GM23248 (cell line): ENCODE measurements at regions not wholly inside any gene's neighbourhood (a gene's known extent, or its start where the extent isn't known, plus 50 kb on each side); places are given as distances from the start of the nearest gene placed in this dataset.
"Not testable (repeated sequence)": the region's sequence is repeated elsewhere in the genome, so short reads cannot be mapped to it uniquely, and the experiment has no call there.

ENCODE experiments used
- DNase-seq: peaks from one replicate; pipeline ENCODE4 v3.0.0-alpha.2; 2015
- H2AFZ ChIP-seq: fragments of 200-600 bp; sonication (generic); 2 replicates; pipeline ENCODE4 v1.6.1; 2016; ENCODE audit warnings: antibody characterized with exemption
- H3F3A ChIP-seq: fragments of 200-600 bp; sonication (generic); 2 replicates; pipeline ENCODE4 v1.6.1; 2016; ENCODE audit warnings: mild to moderate bottlenecking, antibody characterized with exemption, mixed run types; ENCODE audit not compliant: insufficient read depth
- H3K27ac ChIP-seq: fragments of 200-600 bp; sonication (generic); 2 replicates; pipeline ENCODE4 v1.5.1; 2016; ENCODE audit warnings: mild to moderate bottlenecking
- H3K27me3 ChIP-seq: fragments of 200-600 bp; sonication (generic); replicated peaks from 2 replicates; pipeline ENCODE4 v1.6.1; 2016; ENCODE audit warnings: mild to moderate bottlenecking; ENCODE audit not compliant: insufficient read depth
- H3K36me3 ChIP-seq: fragments of 200-600 bp; sonication (generic); 2 replicates; pipeline ENCODE4 v1.6.1; 2016; ENCODE audit warnings: low read depth, mild to moderate bottlenecking
- H3K4me1 ChIP-seq: fragments of 200-600 bp; sonication (generic); 2 replicates; pipeline ENCODE4 v1.6.1; 2016; ENCODE audit warnings: mild to moderate bottlenecking; ENCODE audit not compliant: insufficient read depth
- H3K4me2 ChIP-seq: fragments of 200-600 bp; sonication (generic); one replicate; pipeline ENCODE4 v1.6.1; 2016; ENCODE audit warnings: mild to moderate bottlenecking; ENCODE audit not compliant: unreplicated experiment
- H3K4me3 ChIP-seq: fragments of 200-600 bp; sonication (generic); 2 replicates; pipeline ENCODE4 v1.5.1; 2016; ENCODE audit warnings: mild to moderate bottlenecking
- H3K79me2 ChIP-seq: fragments of 200-600 bp; sonication (generic); 2 replicates; pipeline ENCODE4 v1.6.1; 2016; ENCODE audit warnings: mild to moderate bottlenecking; ENCODE audit not compliant: insufficient read depth
- H3K9ac ChIP-seq: fragments of 200-600 bp; sonication (generic); 2 replicates; pipeline ENCODE4 v1.6.1; 2016; ENCODE audit warnings: mild to moderate bottlenecking
- H3K9me2 ChIP-seq: fragments of 200-600 bp; sonication (generic); 2 replicates; pipeline ENCODE4 v1.6.1; 2016; ENCODE audit warnings: mixed run types, mild to moderate bottlenecking, moderate library complexity; ENCODE audit not compliant: insufficient read depth
- H3K9me3 ChIP-seq: fragments of 200-600 bp; sonication (generic); one replicate; pipeline ENCODE4 v1.6.1; 2017; ENCODE audit warnings: low read depth
- H4K20me1 ChIP-seq: fragments of 200-600 bp; sonication (generic); 2 replicates; pipeline ENCODE4 v1.6.0; 2016; ENCODE audit not compliant: insufficient read depth
- EZH2 ChIP-seq: fragments of 200-600 bp; sonication (generic); IDR thresholded peaks from 2 replicates; pipeline ENCODE4 v1.6.1; 2018; ENCODE audit warnings: antibody characterized with exemption, mild to moderate bottlenecking; ENCODE audit not compliant: insufficient read depth, poor library complexity, severe bottlenecking
- EZH2phosphoT487 ChIP-seq: fragments of 200-600 bp; sonication (generic); IDR thresholded peaks from 2 replicates; pipeline ENCODE4 v1.6.1; 2018; ENCODE audit warnings: antibody characterized with exemption, moderate library complexity, mild to moderate bottlenecking, low read depth; ENCODE audit not compliant: insufficient read depth
- WGBS, 2 experiments: methylation state at CpG; one replicate each; pipeline ENCODE4 v1.1.6; 2015 to 2017; ENCODE audit warnings: low lambda C conversion rate in 2 of 2, low coverage in 1 of 2; ENCODE audit errors: missing lambda C conversion rate in 2 of 2; 5-methylcytosine and 5-hydroxymethylcytosine counted together
- in situ Hi-C: fragments of 300-500 bp; cut with MboI; formaldehyde crosslinking; loops from 2 replicates; pipeline ENCODE4 v1.15.0; 2020

DNA sequence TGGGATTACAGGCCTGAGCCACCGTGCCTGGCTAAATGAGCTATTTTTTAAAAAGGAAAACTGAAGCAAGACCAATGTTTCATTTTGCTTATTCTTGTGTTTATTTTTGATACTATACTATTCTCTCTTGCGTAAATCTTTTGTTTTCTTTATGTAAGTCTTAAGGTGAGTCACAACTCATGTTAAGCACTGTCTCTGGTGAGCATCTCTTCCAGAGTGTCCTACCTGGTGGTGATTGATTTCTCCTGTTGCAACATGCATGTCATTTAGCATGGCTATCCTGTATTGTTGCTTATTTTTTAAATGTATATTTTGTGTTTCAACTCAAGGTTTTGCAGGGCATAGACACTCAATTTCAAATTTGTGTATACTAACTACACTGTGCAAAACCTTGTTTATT lies 336.0 kb downstream of the RFPL4B start:
- Histone ChIP-seq H3K36me3 (no peaks in the 10 kb centered on the region), H3K9me3 (no peaks in the 10 kb centered on the region), H4K20me1 (no peaks in the 10 kb centered on the region), H3K9me2 (no peaks in the 10 kb centered on the region), H3K9ac (no peak overlapping the region), H3F3A (no peaks in the 10 kb centered on the region), H3K4me2 (no peak overlapping the region), H3K79me2 (no peaks in the 10 kb centered on the region), H2AFZ (no peak overlapping the region), H3K4me3 (no peak overlapping the region), H3K4me1 (peaks cover 23% of the 10 kb centered on the region), H3K27ac (no peak overlapping the region), H3K27me3 (no peaks in the 10 kb centered on the region)
- TF ChIP-seq EZH2phosphoT487 (no peak), EZH2 (no peak)
- no peak for DNase-seq
- WGBS, 2 experiments: 77 to 82% methylated on average over 2 of the region's 2 CpGs
- in situ Hi-C loops: no loop called here

GRCh38 chr6:112683926-112684325 lies 336.8 kb downstream of the RFPL4B start:
- in situ Hi-C loops: no loop called here
- H4K20me1 ChIP-seq: no peaks in the 10 kb centered on the region
- peaks cover 23% of the 10 kb centered on the region for H3K4me1 ChIP-seq
- TF ChIP-seq EZH2phosphoT487 (no peak), EZH2 (no peak)
- H3K9me3 ChIP-seq: no peaks in the 10 kb centered on the region
- H3K27me3 ChIP-seq: no peaks in the 10 kb centered on the region
- WGBS, 2 experiments: 0 to 1% methylated on average over 3 of the region's 3 CpGs
- H3K79me2 ChIP-seq: no peaks in the 10 kb centered on the region
- H3F3A ChIP-seq: no peaks in the 10 kb centered on the region
- H3K4me3 ChIP-seq: no peak overlapping the region
- H3K9me2 ChIP-seq: no peaks in the 10 kb centered on the region
- H3K9ac ChIP-seq: no peak overlapping the region
- peak; percentile 94 for DNase-seq
- H2AFZ ChIP-seq: no peak overlapping the region
- H3K27ac ChIP-seq: peak overlapping the region; percentile 61
- H3K36me3 ChIP-seq: no peaks in the 10 kb centered on the region
- peak overlapping the region; percentile 52 for H3K4me2 ChIP-seq

GRCh38 chr6:112685521-112686220 lies 338.5 kb downstream of the RFPL4B start:
- H3K4me3 ChIP-seq, H3F3A ChIP-seq, H3K79me2 ChIP-seq, H3K9me3 ChIP-seq, H3K4me2 ChIP-seq, H2AFZ ChIP-seq, H3K36me3 ChIP-seq, H3K9me2 ChIP-seq, in situ Hi-C loops, H3K9ac ChIP-seq, DNase-seq, H3K27ac ChIP-seq, H4K20me1 ChIP-seq, H3K27me3 ChIP-seq: not testable (repeated sequence)
- whole genome bisulfite sequencing, 2 experiments: 97 to 98% methylated on average over 15 of the region's 15 CpGs
- peaks cover 16% of the 10 kb centered on the region for H3K4me1 ChIP-seq

GRCh38 chr6:112688487-112689165 lies 341.5 kb downstream of the RFPL4B start:
- H4K20me1 ChIP-seq, H3K9me3 ChIP-seq, H3K9me2 ChIP-seq, H3K9ac ChIP-seq, DNase-seq, H3K79me2 ChIP-seq, in situ Hi-C loops, H3K27me3 ChIP-seq, H3K4me2 ChIP-seq, H2AFZ ChIP-seq, H3K4me3 ChIP-seq, H3K27ac ChIP-seq, H3K36me3 ChIP-seq: not testable (repeated sequence)
- Histone ChIP-seq H3F3A (peaks cover 21% of the 10 kb centered on the region), H3K4me1 (peaks cover 24% of the 10 kb centered on the region)
- 96 to 97% methylated on average over 24 of the region's 24 CpGs for WGBS, 2 experiments

GRCh38 chr6:112689183-112689858 lies 342.2 kb downstream of the RFPL4B start:
- WGBS, 2 experiments: 95 to 96% methylated on average over 19 to 48 of the region's 56 CpGs
- H3K4me1 ChIP-seq: peaks cover 21% of the 10 kb centered on the region
- not testable (repeated sequence) for H4K20me1 ChIP-seq

More at GRCh38 chr6:112689183-112689858, 342.2 kb downstream of the RFPL4B start:
- DNase-seq, H3K4me2 ChIP-seq, H3K9me2 ChIP-seq, H2AFZ ChIP-seq, H3K27ac ChIP-seq, H3K4me3 ChIP-seq, H3K79me2 ChIP-seq, H3K36me3 ChIP-seq, H3K9ac ChIP-seq, H3K9me3 ChIP-seq, in situ Hi-C loops, H3K27me3 ChIP-seq: not testable (repeated sequence)
- H3F3A ChIP-seq: peaks cover 21% of the 10 kb centered on the region
